Heart right ventricle (tissue), 16 donors: ENCODE measurements at regions not wholly inside any gene's neighbourhood (a gene's known extent, or its start where the extent isn't known, plus 50 kb on each side); places are given as distances from the start of the nearest gene placed in this dataset.

Experiments
- ATAC-seq, 8 donors: fragments of 200-7000 bp; cut with Tn5 transposase; one replicate each; pipeline ENCODE4 v1.9.1; 2020; ENCODE audit warnings: mild to moderate bottlenecking in 8 of 8, moderate library complexity in 8 of 8, moderate number of reproducible peaks in 1 of 8
- DNase-seq, 2 donors: peaks; one replicate each; pipeline ENCODE4 v3.0.0-alpha.2; 2020
- H3K27ac ChIP-seq, 10 donors: fragments of 200-600 bp; sonication (generic) in 2 of 10; one replicate each; pipeline versions ENCODE4 v1.5.0 to v1.8.0; 2020 to 2022; ENCODE audit warnings: mild to moderate bottlenecking in 3 of 10
- H3K27me3 ChIP-seq, 7 donors: fragments of 200-600 bp; one replicate each; pipeline ENCODE4 v1.8.0; 2021 to 2022; ENCODE audit warnings: mild to moderate bottlenecking in 2 of 7
- H3K36me3 ChIP-seq, 9 donors: fragments of 200-600 bp; sonication (generic) in 1 of 9; one replicate each; pipeline versions ENCODE4 v1.5.0 to v1.8.0; 2020 to 2022; ENCODE audit warnings: mild to moderate bottlenecking in 2 of 9
- H3K4me1 ChIP-seq, 9 donors: fragments of 200-600 bp; sonication (generic) in 1 of 9; one replicate each; pipeline versions ENCODE4 v1.5.0 to v1.8.0; 2020 to 2022; ENCODE audit warnings: mild to moderate bottlenecking in 4 of 9
- H3K4me3 ChIP-seq, 10 donors: fragments of 200-600 bp; sonication (generic) in 2 of 10; one replicate each; pipeline versions ENCODE4 v1.5.0 to v1.8.0; 2020 to 2022; ENCODE audit warnings: mild to moderate bottlenecking in 7 of 10, moderate library complexity in 2 of 10
- H3K9me3 ChIP-seq, 11 donors: fragments of 200-600 bp in 10 of 11; sonication (generic) in 2 of 11; one replicate each; pipeline versions ENCODE4 v1.5.0 to v1.8.0; 2013 to 2022; ENCODE audit warnings: mild to moderate bottlenecking in 2 of 11, control low read depth in 1 of 11, moderate library complexity in 1 of 11
- WGBS, 2 donors: extraction: QIAGEN DNeasy Blood & Tissue Kit; methylation state at CpG; one replicate each; pipeline ENCODE4 v1.1.7; 2013; ENCODE audit warnings: inconsistent platforms in 1 of 2; 5-methylcytosine and 5-hydroxymethylcytosine counted together
- intact Hi-C, 10 donors: fragments of 100-400 bp; cut with DNase I; formaldehyde crosslinking; loops; one replicate each; pipeline versions ENCODE4 v1.11.1 to v1.14.2; 2022
- TF ChIP-seq, protein P1 (sequence below), 9 donors: fragments of 200-600 bp; sonication (generic) in 2 of 9; IDR thresholded peaks; one replicate each; pipeline versions ENCODE4 v1.5.0 to v1.8.0; 2021 to 2022; ENCODE audit warnings: antibody characterized with exemption in 9 of 9, mild to moderate bottlenecking in 5 of 9, moderate library complexity in 1 of 9
- donor health status: Arrhythmogenic right ventricular cardiomyopathy.
- donor health status: ischemic (EF 13 %, LVEDD 7.1; RV severe dilation, severe dysfunction).
- donor health status: healthy with polysubstance abuse.
- donor health status: DM: no; HTN: yes; CAD: no.
- donor health status: DM: no; HTN: no; CAD: no.
- donor health status: ischemic (EF 25% LVEDD 6.9; RV normal size, moderate dysfunction).
- donor health status: ischemic (EF 25% LVEDD 5.7; RV mildly dilated, moderate dysfunction).
- donor health status: healthy.
- donor health status: DM: yes; HTN: yes; CAD: no.
- donor health status: Ischemic cardiomyopathy.
- donor health status: ischemic (EF 35%, LVEDD 5.7; RV mildly dilated, moderate dysfunction).
- donor health status: nonischemic (EF 11% LVEDD 7.7; RV severe dilation, severe dysfunction).
- donor health status: DM: yes; HTN: yes; CAD: no.
- donor health status: PGD.
- donor health status: ischemic (EF 29% LVEDD 5.4; RV normal size, mild dysfunction).
- donor health status: nonischemic (EF 23%, LVEDD 6.1; RV moderate dilation, normal function).

- Histone ChIP-seq H3K27ac (no peak overlapping the region), H3K36me3 (no peaks in the 10 kb centered on the region), H3K4me3 (no peak overlapping the region), H3K9me3 (no peaks in the 10 kb centered on the region), H3K4me1 (no peaks in the 10 kb centered on the region), H3K27me3 (no peaks in the 10 kb centered on the region)
- TF ChIP-seq, protein P1, sequence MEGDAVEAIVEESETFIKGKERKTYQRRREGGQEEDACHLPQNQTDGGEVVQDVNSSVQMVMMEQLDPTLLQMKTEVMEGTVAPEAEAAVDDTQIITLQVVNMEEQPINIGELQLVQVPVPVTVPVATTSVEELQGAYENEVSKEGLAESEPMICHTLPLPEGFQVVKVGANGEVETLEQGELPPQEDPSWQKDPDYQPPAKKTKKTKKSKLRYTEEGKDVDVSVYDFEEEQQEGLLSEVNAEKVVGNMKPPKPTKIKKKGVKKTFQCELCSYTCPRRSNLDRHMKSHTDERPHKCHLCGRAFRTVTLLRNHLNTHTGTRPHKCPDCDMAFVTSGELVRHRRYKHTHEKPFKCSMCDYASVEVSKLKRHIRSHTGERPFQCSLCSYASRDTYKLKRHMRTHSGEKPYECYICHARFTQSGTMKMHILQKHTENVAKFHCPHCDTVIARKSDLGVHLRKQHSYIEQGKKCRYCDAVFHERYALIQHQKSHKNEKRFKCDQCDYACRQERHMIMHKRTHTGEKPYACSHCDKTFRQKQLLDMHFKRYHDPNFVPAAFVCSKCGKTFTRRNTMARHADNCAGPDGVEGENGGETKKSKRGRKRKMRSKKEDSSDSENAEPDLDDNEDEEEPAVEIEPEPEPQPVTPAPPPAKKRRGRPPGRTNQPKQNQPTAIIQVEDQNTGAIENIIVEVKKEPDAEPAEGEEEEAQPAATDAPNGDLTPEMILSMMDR (IDR thresholded peaks at IDR 0.05): no peak
- intact Hi-C loops: no loop called here
- DNase-seq: no peak
- 85 to 93% methylated on average over 2 of the region's 2 CpGs for WGBS, 2 donors
- no peak for ATAC-seq
Measured at GRCh38 chr6:40956936-40957335, 82.1 kb downstream of the UNC5CL start.

DNA sequence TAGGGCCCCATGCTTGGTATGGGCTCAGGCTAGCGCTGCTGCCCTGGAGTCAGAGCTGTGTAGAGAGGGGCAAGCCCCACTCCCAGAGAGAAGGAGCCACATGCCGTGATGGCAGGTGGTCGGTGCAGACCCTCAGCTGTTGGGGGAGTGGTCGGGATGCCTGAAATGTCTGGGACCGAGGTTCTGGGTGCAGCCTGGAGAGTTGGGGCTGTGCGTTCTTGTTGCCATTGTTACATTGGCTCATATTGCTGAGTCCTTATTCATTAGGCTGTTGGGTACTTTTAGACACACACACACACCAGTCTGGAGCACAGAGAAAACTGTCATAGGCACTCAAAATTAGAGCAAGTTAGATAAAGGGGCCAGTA is 83.9 kb downstream of the UNC5CL start:
- intact Hi-C loops: no loop called here
- Histone ChIP-seq H3K27ac (no peak overlapping the region), H3K27me3 (peaks cover 0 to 8% (median 0%) of the 10 kb centered on the region in 7 donors), H3K9me3 (no peaks in the 10 kb centered on the region), H3K4me3 (no peak overlapping the region), H3K4me1 (no peaks in the 10 kb centered on the region), H3K36me3 (no peaks in the 10 kb centered on the region)
- DNase-seq (no peak), ATAC-seq (no peak)
- WGBS, 2 donors: 87% methylated on average over 6 of the region's 6 CpGs
- TF ChIP-seq, protein P1 (IDR thresholded peaks at IDR 0.05): no peak

DNA sequence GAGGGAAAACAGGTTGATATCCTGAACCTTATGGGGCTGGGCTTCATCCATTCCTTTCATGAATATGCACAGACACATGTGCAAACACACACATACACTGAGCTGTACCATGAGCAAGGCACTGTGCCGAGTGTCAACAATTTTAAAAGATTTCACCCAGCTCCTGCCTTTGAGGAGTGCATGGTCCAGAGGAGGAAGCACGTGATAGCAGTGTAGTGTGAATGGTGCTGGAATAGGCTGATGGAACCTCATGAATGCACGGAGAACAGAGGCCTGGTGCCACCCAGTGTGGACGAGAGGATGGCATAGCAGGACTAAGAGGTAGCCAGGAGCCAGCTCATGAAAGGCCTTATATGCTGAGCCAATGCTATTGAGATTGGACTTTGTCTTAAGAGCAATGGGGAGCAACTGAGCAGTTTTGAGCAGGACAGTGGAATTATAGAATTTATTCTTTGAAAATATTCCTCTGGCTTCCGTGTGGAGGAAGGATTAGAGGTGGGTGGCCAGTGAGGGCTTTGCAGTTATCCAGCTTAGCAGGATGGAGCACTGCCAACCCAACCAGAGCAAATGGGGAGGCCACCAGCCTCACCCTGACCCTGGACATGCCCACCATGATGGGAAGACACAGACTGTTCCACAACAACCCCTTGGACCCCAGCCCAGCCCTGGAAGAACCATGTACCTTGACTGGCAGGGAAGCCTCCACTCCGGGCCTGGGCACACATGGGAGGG is 84.4 kb downstream of the UNC5CL start:
- Histone ChIP-seq H3K27me3 (peaks cover 0 to 8% (median 0%) of the 10 kb centered on the region in 7 donors), H3K9me3 (no peaks in the 10 kb centered on the region), H3K4me3 (no peak overlapping the region), H3K36me3 (no peaks in the 10 kb centered on the region), H3K27ac (no peak overlapping the region), H3K4me1 (no peaks in the 10 kb centered on the region)
- ATAC-seq: peak in 1 of 8 donors; percentile 38
- TF ChIP-seq, protein P1 (IDR thresholded peaks at IDR 0.05): no peak
- 83 to 91% methylated on average over 6 of the region's 6 CpGs for WGBS, 2 donors
- intact Hi-C loops: no loop called here
- DNase-seq: no peak

DNA sequence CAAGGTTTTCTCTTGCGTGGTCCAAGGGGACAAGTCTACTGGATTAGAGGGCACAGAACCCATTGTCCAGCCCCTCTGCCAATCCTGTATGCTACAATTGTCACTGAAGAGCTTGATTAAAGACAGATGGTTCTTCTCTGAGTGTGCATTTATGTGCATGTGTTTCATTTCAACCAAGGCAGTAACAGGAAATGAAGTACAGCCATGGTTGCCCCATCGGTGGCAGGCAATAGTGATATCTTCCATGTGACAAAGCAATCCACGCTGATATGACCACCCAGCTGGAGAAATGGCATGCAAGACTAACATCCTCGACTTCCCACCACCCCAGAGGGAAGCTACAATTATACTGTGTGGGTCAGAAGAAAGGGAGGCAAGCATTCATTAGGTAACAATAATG is 85.5 kb downstream of the UNC5CL start:
- no peak for DNase-seq
- TF ChIP-seq, protein P1 (IDR thresholded peaks at IDR 0.05): no peak
- 47 to 48% methylated on average over 4 of the region's 4 CpGs for WGBS, 2 donors
- Histone ChIP-seq H3K27me3 (peaks cover 0 to 8% (median 0%) of the 10 kb centered on the region in 7 donors), H3K4me1 (no peaks in the 10 kb centered on the region), H3K27ac (no peak overlapping the region), H3K9me3 (no peaks in the 10 kb centered on the region), H3K36me3 (no peaks in the 10 kb centered on the region), H3K4me3 (no peak overlapping the region)
- intact Hi-C loops: no loop called here
- ATAC-seq: no peak
